HepG2 (cell line): ENCODE measurements at regions not wholly inside any gene's neighbourhood (a gene's known extent, or its start where the extent isn't known, plus 50 kb on each side); places are given as distances from the start of the nearest gene placed in this dataset.
"Not testable (repeated sequence)": the region's sequence is repeated elsewhere in the genome, so short reads cannot be mapped to it uniquely, and the experiment has no call there.

Source experiments
- ATAC-seq: fragments of 200-7000 bp; cut with Tn5 transposase; 3 replicates; pipeline ENCODE4 v1.9.1; 2020; ENCODE audit warnings: mild to moderate bottlenecking, moderate library complexity
- BruUV-seq: library from RNA; stranded (reverse); fragments of 400-500 nt; replicated peaks from 2 replicates; lab custom pipeline; 2021; lab: Mats Ljungman, UMichigan
- CTCF ChIA-PET: fragments of 300-600 bp; formaldehyde crosslinking; extraction: SDS; loops from one replicate; lab custom pipeline; 2021; ENCODE audit warnings: low total read pairs, inconsistent platforms, low intra/inter-chr PET ratio; lab: Yijun Ruan, JAX
- POLR2A ChIA-PET: fragments of 350-600 bp; sonication (Branson Sonifier 250); formaldehyde crosslinking; loops from one replicate; lab custom pipeline; 2020; ENCODE audit warnings: antibody characterized with exemption, inconsistent platforms; lab: Yijun Ruan, JAX
- DNase-seq: peaks from one replicate; pipeline ENCODE4 v3.0.0-alpha.2; 2015; ENCODE audit warnings: low spot score
- FAIRE-seq: peaks from 3 replicates; lab custom pipeline; 2011; peaks lifted over from hg19 to GRCh38; lab: Jason Lieb, UNC
- H2AFZ ChIP-seq: one replicate; pipeline ENCODE4 v1.6.1; 2011; ENCODE audit warnings: low read length, inconsistent platforms
- H3K27ac ChIP-seq: fragments of 300-600 bp; 3 replicates; pipeline ENCODE4 v1.8.0; 2011; ENCODE audit warnings: mixed run types, mild to moderate bottlenecking, mixed read lengths, low read length, inconsistent platforms; ENCODE audit not compliant: insufficient read depth; ENCODE audit errors: extremely low read length
- H3K27me3 ChIP-seq, 2 experiments: fragments of 200-600 bp in 1 of 2; 2 replicates in 1 of 2; 3 replicates in 1 of 2; pipeline versions ENCODE4 v1.6.0 to v1.8.0; 2011; ENCODE audit warnings: low read length in 2 of 2, mild to moderate bottlenecking in 2 of 2, moderate library complexity in 2 of 2, inconsistent platforms in 1 of 2; ENCODE audit not compliant: insufficient read depth in 2 of 2, control insufficient read depth in 1 of 2
- H3K36me3 ChIP-seq, 2 experiments: fragments of 200-600 bp in 1 of 2; replicated peaks in 1 of 2; 2 replicates in 1 of 2; 3 replicates in 1 of 2; pipeline versions ENCODE4 v1.5.1 to v1.8.0; 2011; ENCODE audit warnings: low read length in 2 of 2, inconsistent platforms in 1 of 2; ENCODE audit not compliant: insufficient read depth in 2 of 2, control insufficient read depth in 1 of 2
- H3K4me1 ChIP-seq: 2 replicates; pipeline ENCODE4 v1.5.1; 2012; ENCODE audit warnings: low read length, inconsistent platforms; ENCODE audit not compliant: insufficient read depth
- H3K4me2 ChIP-seq: 2 replicates; pipeline ENCODE4 v1.6.0; 2011; ENCODE audit warnings: low read depth, low read length, inconsistent platforms
- H3K4me3 ChIP-seq, 3 experiments: fragments of 200-600 bp in 1 of 3; sonication (generic), shearing (Covaris generic) in 1 of 3; replicated peaks in 1 of 3; 2 replicates each; pipeline ENCODE4 v1.5.1; 2011 to 2016; ENCODE audit warnings: low read length in 3 of 3, inconsistent platforms in 2 of 3, low read depth in 2 of 3, mild to moderate bottlenecking in 2 of 3, control low read depth in 1 of 3, mixed read lengths in 1 of 3; ENCODE audit not compliant: insufficient read depth in 1 of 3
- H3K79me2 ChIP-seq: one replicate; pipeline ENCODE4 v1.6.1; 2011; ENCODE audit warnings: low read length, inconsistent platforms; ENCODE audit not compliant: insufficient read depth
- H3K9ac ChIP-seq: 2 replicates; pipeline ENCODE4 v1.6.0; 2011; ENCODE audit warnings: mild to moderate bottlenecking, low read depth, low read length, inconsistent platforms; ENCODE audit not compliant: insufficient read depth
- H3K9me3 ChIP-seq: 2 replicates; pipeline ENCODE4 v1.5.1; 2012; ENCODE audit warnings: mild to moderate bottlenecking, low read length
- H4K20me1 ChIP-seq: 2 replicates; pipeline ENCODE4 v1.6.0; 2011; ENCODE audit warnings: inconsistent platforms, mild to moderate bottlenecking, low read length, moderate library complexity; ENCODE audit not compliant: insufficient read depth
- PAXIP1 ChIP-seq: sonication (generic); formaldehyde crosslinking; conservative IDR thresholded peaks from 2 replicates; pipeline ENCODE4 v1.4.0; 2020; ENCODE audit warnings: mild to moderate bottlenecking, missing genetic modification reagents, moderate library complexity
- ZNF564 ChIP-seq: sonication (generic); formaldehyde crosslinking; IDR thresholded peaks from 2 replicates; pipeline ENCODE4 v1.8.1; 2023; ENCODE audit warnings: mild to moderate bottlenecking, missing genetic modification reagents
- WGBS: methylation state at CpG from one replicate; pipeline ENCODE4 v1.1.6; 2017; ENCODE audit warnings: low lambda C conversion rate; 5-methylcytosine and 5-hydroxymethylcytosine counted together
- in situ Hi-C: cut with HindIII; loops from 2 replicates; pipeline ENCODE4 v1.10.0; 2017; ENCODE audit warnings: low pct_unique_long_range_greater_than_20kb; ENCODE audit not compliant: extremely low pct_ligation_motif_present
- intact Hi-C: fragments of 100-400 bp; cut with micrococcal nuclease; formaldehyde crosslinking; loops from one replicate; pipeline ENCODE4 v1.10.0; 2022; ENCODE audit not compliant: unreplicated experiment

- no peaks in the 10 kb centered on the region for H3K27me3 ChIP-seq
- TF ChIP-seq PAXIP1 (CRISPR knock-in tag) (no peak), ZNF564 (CRISPR knock-in tag) (peak; percentile 92; the same call in 1 of the 2 replicates)
- intact Hi-C loops, result no loop called here
These were observed 71.9 kb downstream of the SDR9C7 start for GRCh38 chr12:56862264-56862663.

GRCh38 chr12:56853392-56853978 is 80.7 kb downstream of the SDR9C7 start:
- H3K79me2 ChIP-seq, H3K27me3 ChIP-seq, H3K9me3 ChIP-seq, H3K4me2 ChIP-seq, FAIRE-seq, H4K20me1 ChIP-seq, H3K4me1 ChIP-seq, H3K9ac ChIP-seq, H2AFZ ChIP-seq, BruUV-seq, ATAC-seq, CTCF ChIA-PET, H3K36me3 ChIP-seq, DNase-seq, intact Hi-C loops, H3K27ac ChIP-seq, in situ Hi-C loops, POLR2A ChIA-PET, H3K4me3 ChIP-seq: not testable (repeated sequence)
- 57% methylated on average over 8 of the region's 8 CpGs for WGBS

More at GRCh38 chr12:56862264-56862663, 71.9 kb downstream of the SDR9C7 start:
- CTCF ChIA-PET, result no interaction called here
- Histone ChIP-seq H3K4me1 (no peaks in the 10 kb centered on the region), H3K79me2 (no peaks in the 10 kb centered on the region), H3K27ac (no peak overlapping the region), H3K9me3 (peaks cover 54% of the 10 kb centered on the region), H4K20me1 (no peaks in the 10 kb centered on the region), H3K9ac (no peak overlapping the region), H3K36me3 (no peaks in the 10 kb centered on the region), H2AFZ (no peak overlapping the region), H3K4me2 (no peak overlapping the region), H3K4me3 (no peak overlapping the region)
- POLR2A ChIA-PET, result no interaction called here
- BruUV-seq, result no TSS peak
- DNase-seq, result no peak
- in situ Hi-C loops, result no loop called here
- ATAC-seq, result no peak
- FAIRE-seq, result no peak
- WGBS, result 0% methylated on average over 2 of the region's 2 CpGs
